ENCODE measurements at regions not wholly inside any gene's neighbourhood (a gene's known extent, or its start where the extent isn't known, plus 50 kb on each side); places are given as distances from the start of the nearest gene placed in this dataset.

DNA sequence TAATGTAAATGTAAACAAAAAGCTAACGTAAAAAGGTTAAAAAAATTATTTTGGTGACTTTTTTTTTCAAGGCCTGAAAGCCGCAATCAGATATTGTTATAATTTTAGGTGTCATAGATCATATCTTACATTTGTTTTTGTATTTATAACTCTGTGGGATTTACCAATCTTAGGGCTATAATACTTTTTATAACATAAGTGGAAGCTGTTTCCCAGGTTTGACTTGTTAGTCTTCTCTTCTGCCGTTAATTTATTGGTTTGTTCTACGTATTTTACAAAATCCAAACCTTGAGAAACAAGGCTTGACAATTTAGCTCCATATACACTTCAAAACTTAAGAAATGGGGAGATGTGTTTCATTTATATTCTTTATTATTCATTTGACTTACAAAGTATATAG is 119.4 kb downstream of the EVX1 start:
- DNase-seq (ENCODE audit: low spot score), result no peak

DNA sequence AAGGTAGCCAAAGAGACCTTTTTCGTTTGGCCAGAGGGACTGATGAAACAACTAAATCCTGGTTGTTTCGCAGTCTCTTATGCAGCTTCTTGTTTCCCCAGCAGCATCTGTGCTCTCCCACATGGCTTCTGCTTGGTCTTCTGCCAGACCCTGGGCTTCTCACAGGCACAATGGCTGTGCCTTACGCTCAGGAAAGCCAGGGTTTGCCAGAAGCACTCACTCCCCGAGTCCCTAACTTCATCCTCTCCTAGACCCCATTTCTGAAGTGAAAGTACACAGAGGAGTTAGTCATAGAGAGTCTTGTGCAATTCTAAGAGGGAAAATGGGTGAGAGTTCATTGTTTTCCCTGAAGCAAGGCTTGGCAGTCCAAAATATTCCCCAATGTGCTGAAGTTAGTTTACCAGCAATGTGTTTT is 121.7 kb downstream of the EVX1 start:
- DNase-seq (ENCODE audit: low spot score), result no peak

DNA sequence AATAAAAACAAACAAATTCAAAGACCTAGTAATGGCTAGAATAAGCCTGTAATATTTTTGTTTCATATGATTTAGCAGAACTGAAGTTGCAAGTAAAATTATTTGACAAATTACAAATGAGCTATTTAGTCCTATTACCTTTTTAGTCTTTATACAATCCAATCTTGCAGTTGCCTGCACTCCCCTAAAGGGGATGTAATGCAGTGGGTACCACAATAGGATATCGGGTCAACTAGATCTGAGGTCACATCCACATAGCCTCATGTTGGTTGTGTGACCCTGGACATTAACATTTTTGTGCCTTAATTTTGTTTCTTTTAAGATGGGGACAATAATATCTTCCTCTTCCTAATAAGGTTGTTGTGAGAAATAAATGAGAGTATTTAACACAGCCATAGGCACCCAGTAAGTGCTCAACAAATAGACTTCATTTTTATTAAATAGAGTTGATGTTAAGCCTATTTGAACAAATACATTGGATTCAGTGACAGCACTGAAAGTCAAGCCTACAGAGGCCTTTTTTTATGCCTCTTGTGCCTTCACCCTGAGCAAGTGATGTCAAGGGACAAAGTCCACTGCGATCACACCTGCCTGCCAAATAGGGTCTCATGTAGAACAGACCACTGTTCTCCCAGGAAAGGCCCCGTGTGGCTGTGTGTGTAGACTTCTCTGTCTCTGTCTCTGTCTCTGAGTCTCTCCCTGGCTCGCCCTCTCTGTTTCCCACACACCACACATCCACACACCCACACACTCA is 124.8 kb downstream of the EVX1 start:
- DNase-seq (ENCODE audit: low spot score), result no peak

DNA sequence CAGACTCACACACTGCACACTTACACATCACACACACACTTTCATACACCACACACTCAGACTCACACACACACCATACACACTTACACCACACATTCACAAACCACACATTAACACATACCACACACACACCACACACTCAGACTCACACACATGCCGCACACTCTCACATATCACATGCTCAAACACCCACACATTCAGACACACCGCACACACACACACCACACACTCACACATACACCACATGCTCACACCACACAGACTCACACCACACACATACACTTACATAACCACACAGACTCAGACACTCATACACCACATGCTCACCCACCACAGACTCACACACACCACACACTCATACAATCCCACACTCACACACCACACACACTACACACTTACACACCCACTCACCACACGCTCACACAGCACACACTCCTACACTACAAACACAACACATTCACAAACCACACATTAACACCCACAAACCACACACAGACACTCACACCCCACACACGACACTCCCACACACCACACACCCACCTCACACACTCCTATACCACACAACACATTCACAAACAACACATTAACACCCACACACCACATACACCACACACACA is 125.4 kb downstream of the EVX1 start:
- DNase-seq (ENCODE audit: low spot score), result no peak

DNA sequence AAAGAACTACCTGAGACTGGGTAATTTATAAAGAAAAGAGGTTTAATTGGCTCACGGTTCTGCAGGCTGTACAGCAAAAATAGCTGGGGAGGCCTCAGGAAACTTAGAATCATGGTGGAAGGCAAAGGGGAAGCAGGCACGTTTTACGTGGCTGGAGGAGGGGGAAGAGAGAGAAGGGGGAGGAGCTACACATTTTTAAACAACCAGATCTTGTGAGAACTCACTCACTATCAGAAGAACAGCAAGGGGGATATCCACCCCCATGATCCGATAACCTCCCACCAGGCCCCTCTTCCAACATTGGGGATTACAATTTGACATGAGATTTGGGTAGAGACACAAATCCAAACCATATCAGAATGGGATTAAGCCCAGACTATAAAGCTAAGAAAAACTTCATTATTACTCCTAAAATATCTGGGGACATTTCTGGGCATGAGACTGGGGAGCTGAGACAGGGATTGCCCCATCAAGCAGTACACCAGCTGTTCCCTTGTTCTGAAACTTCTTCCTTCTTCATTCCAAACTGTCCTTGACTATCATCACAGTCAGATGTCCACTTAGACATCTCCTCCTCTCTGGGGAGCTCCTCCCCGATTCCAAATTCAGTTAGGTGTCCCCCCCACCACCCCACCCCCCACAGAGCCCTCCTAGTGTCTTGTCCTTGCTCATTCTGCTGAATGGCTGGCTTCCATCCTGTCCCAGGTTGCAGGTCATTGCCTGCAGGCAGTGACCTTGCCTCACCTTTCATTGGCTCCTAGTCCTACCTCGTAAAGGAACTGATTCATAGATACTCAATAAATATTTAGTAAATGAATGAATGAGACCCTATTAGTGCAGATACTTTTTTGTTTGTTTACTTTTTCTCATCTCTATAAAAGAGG is 132.6 kb downstream of the EVX1 start:
- no peak for DNase-seq (ENCODE audit: low spot score)

DNA sequence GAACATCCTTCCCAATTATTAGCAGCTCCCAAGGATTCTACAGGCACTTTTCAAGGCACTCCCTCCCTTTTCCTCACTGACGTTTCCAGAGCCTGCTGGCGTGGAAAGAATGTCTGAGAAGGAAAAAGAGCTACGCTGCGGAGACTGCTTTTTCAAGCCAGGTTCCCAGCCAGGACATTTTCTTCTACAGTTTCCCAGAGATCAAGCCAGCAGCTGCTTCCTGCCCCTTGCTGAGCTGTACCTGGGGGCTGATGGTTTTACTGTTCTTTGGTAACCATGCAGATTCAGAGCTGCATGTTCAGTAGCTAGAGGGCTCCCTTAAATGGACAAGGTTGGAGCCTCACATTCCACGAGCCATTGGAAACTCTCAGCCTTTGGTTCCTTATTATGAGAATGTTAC is 133.4 kb downstream of the EVX1 start:
- DNase-seq (ENCODE audit: low spot score), result no peak

DNA sequence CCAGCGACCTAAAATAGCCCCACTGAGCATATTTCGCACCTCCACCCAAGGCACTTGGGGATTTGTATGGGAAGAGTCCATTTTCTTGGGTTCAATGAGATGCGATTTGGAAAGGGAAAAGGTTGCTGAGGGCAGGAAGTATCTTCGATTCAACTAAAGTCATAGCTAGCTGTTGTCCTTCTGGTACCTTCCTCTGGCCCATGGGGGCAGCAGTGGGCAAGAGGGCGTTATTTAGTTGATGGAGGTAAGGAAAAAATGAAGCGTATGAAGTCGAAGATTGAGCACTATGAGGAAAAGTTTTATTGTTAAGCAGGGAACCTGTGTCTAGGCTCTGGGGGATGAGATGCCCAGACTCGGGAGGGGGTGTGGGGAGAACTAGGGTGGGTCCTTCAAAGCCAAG is 135.4 kb downstream of the EVX1 start:
- DNase-seq (ENCODE audit: low spot score), result no peak

DNA sequence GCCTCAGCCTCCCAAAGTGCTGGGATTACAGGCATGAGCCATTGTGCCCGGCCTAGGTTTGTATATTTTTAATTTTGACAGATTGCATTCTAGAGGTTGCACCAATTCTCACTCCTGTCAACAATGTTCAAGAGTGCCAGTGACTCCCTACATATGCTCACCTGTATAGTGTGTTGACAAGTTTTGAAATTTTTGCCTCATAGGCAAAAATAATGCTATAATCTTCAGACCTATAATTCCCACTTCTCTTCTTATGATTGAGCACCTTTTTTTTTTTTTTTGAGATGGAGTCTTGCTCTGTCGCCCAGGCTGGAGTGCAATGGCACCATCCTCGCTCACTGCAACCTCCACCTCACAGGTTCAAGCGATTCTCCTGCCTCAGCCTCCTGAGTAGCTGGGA is 139.7 kb downstream of the EVX1 start:
- DNase-seq (ENCODE audit: low spot score), result no peak

DNA sequence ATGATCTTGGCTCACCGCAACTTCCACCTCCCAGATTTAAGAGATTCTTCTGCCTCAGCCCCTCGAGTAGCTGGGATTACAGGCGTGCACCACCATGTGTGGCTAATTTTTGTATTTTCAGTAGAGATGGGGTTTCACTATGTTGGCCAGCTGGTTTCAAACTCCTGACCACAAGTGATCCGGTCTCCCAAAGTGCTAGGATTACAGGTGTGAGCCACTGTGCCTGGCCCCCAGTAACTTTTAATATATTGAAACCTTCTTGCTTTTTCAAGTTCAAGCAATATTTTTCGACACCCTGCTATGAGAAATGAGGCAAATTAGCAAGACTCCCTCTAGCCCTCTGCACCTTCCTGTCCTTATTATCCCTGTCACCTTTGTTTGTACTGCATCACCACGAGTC is 144.0 kb downstream of the EVX1 start:
- DNase-seq (ENCODE audit: low spot score), result no peak

DNA sequence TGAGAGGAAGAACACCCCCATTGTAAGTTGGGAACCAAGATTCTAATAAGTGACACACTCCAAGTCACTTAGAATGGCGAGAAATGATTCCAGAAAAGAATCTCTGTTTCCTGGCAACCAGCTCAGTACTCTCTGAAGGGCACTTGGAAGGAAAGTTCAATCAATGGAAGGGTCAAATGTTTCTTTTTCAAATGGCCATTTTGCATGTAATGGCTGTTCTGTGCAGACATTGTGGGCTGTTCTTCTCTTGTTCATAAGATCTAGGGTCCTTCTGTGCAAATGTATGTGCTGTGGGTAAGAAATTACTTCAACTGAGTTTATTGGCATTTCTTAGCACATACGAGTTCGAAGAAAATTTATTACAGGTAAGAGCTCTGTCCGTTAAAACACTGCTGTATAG is 145.3 kb downstream of the EVX1 start:
- no peak for DNase-seq (ENCODE audit: low spot score)

DNA sequence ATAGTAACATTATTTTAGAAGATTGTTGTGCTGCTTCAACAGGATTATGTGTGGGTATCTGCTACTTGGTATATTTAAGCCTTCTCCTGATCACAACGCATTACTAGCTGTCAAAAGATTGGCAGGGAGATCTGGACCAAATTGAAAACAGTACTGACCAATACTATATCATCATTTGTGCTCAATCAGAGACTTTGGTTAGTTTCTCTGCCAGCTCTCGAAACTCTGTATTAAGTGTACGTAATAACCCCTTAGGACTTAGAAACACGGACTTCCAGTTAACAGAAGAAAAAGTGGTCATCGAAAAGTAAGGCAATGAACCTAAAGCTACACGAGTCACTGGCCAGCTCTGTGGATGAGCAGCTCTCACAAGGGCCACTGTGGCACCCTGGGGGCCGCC is 146.0 kb downstream of the EVX1 start:
- no peak for DNase-seq (ENCODE audit: low spot score)

DNA sequence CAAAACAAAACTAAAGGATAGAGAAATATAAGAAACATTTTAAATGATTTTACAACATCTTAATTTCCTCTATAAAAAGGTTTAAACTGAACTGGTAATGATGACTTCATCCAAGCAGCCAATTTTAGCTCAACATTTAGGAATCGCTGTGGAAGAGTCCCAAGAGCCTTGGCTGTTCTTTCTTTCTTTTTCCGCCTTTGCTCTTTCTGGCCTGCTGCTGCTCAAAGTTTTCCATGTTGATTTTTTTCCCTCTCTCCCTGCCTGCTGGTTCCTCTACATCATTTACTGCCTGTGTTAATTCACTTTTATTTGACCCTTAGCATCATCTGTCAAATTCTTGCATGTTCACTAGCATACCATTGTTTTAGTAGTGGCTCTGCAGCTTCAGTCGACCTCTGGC is 146.9 kb downstream of the EVX1 start:
- no peak for DNase-seq (ENCODE audit: low spot score)

DNA sequence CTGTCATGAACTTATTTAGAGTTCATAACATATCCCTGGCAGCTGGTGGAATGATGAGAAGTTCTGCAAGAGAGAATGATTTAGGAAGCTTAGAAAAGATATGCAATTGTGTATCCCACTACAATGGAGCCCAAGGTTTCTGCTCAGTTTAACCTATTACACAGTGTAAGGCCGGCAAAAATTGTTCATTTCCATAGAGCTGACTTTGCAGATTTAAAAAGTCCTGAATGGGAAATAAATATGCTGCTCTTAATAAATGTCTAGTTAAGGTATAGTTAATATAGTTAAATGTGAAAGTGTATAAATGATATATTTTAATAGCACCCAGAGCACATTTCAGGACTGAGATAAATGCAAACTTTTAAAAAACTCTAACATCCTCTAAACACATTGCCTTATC is 149.9 kb downstream of the EVX1 start:
- no peak for DNase-seq (ENCODE audit: low spot score)

DNA sequence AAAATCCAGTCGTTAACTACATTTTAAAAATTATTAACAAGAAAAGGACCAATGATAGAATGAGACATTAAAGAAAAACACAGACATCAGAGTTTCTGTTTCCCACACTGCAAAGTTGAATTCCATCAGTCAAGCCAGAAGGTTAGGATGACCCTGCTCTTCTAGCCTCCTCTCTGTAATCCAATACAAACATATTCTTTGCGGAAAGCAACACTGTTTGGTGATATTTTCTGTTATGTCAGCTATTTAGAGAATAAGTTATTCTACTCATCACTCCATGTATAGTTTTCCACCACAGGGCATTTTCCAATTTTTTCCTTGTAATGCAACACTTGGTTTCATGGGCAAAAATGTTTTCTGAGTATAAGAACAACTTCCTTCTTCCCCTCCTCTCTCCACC is 152.3 kb downstream of the EVX1 start:
- no peak for DNase-seq (ENCODE audit: low spot score)

DNA sequence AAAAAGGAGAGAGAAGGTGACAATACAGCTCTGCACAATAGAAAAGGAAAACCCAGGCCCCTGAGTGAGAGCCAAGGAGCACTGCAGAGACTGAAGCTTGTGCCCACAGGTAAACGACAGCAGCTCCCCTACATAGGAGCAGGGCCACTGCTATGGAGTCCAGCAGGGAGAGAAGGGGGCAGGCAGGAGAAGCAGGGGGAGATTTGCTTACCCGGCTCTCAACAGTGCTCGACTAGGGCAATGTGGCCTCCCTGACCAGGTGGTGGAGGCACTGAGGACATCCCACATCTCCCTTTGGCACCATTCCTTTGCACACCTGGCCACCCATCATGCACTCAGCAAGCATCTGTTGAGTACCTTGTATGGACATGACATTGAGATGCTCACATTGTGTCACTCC is 153.0 kb downstream of the EVX1 start:
- DNase-seq (ENCODE audit: low spot score), result no peak

DNA sequence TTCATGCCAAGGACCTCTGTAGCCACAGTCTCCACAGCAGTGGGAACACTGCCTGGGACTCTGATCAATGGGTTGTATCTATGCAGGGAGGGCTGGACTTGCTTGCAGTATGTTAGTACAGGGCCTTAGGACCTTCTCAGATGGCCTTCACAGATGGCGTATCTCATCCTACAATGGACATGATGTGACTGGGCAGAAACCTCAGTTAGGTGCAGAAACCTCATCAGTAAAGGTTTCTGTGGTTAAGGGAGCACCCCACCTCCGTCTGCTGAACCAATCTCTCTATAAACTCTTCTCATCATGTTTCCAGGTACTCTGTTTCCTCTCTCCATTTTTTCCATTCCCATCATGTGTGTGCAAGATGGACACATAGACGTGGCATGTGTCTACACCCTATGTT is 154.9 kb downstream of the EVX1 start:
- DNase-seq (ENCODE audit: low spot score), result no peak

DNA sequence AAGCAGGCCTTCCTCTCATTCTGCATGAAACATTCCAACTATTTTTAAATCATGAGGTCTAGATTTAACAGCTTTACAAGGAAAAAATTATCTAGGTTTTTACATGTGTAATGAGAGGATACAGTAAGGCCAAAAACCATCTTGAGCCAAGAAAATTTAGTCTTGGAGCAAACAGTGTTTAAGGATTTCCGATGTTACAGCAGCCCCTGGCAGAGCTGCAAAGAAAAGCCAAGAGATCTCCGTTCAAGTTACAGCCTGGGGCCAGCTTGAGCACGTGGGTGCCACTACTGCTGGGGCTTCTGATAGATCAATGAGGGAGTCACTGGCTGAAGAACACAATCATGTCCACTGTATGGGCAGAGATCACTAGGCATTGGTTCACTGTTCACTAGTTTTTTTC is 156.2 kb downstream of the EVX1 start:
- no peak for DNase-seq (ENCODE audit: low spot score)

DNA sequence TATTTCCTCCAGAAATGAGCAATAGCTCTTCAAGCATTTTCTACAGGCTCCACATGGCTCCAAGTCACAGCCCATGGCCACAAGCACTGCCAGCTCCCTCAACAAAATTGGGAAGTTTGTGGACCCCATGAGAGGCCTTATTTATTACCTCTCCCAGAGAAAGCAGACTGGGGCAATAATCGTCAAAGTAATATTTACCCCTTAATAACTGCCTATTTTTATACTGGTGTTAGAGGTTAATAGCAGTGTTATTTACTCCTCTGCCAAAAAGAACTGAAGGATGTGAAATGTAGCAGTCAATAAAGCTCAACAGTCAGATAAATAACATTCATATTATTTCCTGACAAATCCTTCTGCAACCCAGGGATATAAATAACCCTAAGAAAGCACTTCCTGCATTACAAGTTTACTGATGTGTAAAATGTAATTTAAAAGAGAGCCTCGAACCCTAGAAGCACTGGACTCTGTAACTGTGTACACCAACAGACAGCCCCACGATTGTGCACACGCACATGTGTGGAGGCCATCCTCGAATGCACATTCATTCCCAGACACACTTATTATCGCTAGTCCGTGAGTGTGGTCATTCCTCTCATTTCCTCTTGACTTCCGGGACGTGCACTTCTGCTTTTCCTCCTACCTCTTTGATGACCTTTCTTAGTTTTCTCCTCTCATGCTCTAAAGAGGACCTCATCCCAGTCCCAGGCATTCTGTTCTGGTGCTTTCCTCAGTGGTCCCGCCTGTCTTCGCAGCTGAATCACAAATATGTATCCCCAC is 157.4 kb downstream of the EVX1 start:
- no peak for DNase-seq (ENCODE audit: low spot score)

DNA sequence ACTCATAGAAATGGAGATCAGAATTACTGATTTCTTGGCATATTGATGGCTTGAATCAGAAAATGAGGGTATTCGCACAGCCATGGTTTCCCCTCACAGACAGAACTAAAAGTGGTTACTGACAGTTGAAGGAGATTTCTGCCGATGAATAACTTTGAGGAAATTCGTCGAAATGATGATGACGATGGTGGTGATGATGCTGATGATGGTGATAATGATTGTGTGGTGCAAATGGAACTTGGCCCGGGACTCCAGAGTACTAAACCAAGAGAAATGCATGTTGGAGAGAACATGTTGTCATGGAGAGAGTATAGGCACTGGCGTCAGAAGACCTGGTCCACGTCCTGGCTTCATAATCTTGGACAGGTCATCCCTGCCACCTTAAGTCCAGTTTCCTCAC is 163.2 kb downstream of the EVX1 start:
- no peak for DNase-seq (ENCODE audit: low spot score)

DNA sequence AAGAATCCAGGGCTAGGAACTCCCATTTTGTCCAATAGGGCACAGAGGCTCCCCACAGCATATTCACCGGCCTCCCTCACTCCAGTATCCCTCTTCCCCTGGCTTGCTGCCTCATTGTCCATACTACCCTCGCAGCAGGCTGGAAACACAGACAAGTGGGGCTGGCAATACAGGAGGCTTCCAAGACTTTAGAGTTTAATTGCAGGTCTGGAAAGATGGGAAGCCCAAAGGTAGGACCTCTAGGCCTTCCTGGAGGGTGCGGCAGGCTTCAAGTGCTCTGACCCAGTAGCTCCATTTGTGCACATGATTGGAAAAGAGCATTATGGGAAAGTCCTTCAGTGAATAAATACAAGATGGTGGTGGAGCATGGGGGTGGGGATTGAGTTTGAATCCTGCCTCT is 166.7 kb downstream of the EVX1 start:
- no peak for DNase-seq (ENCODE audit: low spot score)

DNA sequence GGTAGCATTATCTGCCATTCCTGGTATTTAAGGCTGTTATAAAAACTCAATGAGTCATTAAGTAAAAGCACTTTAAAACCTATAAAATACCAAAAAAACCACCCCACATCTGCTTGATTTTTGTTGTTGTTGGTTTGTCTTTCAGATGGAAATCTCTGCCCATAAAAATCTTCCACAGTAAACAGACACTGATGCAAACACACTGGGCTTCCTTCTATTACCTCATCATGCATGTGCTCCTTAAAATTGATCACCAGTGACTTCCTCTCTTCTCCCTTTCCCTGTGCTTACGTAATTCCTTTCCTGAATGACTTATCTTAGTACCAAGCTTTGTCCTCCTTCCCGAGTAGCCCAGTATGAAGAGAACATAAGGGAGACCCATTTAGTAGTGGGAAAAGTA is 167.2 kb downstream of the EVX1 start:
- DNase-seq (ENCODE audit: low spot score), result no peak
